Lower leg skin (tissue), 3 donors: ENCODE measurements at regions not wholly inside any gene's neighbourhood (a gene's known extent, or its start where the extent isn't known, plus 50 kb on each side); places are given as distances from the start of the nearest gene placed in this dataset.
"Not testable (repeated sequence)": the region's sequence is repeated elsewhere in the genome, so short reads cannot be mapped to it uniquely, and the experiment has no call there.

ENCODE experiments used
- CTCF ChIP-seq, 3 donors: fragments of 450-650 bp; IDR thresholded peaks; one replicate each; pipeline ENCODE4 v1.5.1; 2016; ENCODE audit warnings: antibody characterized with exemption in 3 of 3, mild to moderate bottlenecking in 3 of 3, moderate library complexity in 2 of 3
- POLR2A ChIP-seq, 2 donors: fragments of 450-650 bp; IDR thresholded peaks; one replicate each; pipeline ENCODE4 v1.6.1; 2016 to 2017; ENCODE audit warnings: antibody characterized with exemption in 2 of 2, mild to moderate bottlenecking in 1 of 2, moderate library complexity in 1 of 2

DNA sequence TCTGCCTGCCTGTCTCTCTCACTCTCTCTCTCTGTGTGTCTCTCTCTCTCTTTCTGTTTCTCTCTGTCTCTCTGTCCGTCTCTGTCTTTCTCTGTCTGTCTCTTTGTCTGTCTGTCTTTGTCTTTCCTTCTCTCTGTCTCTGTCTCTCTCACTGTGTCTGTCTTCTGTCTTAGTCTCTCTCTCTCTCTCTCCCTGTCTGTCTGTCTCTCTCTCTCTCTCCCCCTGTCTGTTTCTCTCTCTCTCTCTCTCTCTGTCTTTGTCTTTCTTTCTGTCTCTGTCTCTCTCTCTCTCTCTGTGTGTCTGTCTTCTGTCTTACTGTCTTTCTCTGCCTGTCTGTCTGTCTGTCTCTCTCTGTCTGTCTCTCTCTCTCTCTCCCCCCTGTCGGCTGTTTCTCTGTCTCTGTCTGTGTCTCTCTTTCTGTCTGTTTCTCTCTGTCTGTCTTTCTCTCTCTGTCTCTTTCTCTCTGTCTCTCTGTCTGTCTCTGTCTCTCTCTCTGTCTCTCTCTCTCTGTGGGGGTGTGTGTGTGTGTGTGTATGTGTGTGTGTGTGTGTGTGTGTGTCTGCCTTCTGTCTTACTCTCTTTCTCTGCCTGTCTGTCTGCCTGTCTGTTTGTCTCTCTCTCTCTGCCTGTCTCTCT is 2101.3 kb upstream of the TPTE start:
- TF ChIP-seq POLR2A (IDR thresholded peaks at IDR 0.05): not testable (repeated sequence)
- peak in 1 of 3 donors; percentile 98 for TF ChIP-seq CTCF (IDR thresholded peaks at IDR 0.05)
